ENCODE measurements at regions not wholly inside any gene's neighbourhood (a gene's known extent, or its start where the extent isn't known, plus 50 kb on each side); places are given as distances from the start of the nearest gene placed in this dataset.

DNA sequence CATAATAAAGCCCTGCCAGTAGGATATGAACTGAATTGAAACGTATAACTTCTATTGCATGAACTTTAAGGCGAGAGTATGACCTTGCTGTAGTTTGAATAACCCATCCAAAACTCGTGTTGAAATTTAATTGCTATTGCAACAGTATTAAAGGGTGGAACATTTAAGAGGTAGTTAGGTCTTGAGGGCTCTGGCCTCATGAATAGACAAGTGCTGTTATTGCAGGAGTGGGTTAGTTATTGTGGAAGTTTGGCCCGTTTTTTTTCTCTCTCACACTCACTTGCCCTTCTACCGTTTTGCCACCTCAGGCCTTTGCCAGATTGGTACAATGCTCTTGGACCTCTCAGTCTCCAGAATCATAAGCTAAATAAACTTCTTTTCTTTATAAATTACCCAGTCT is 473.7 kb upstream of the SYT1 start:
- DNase-seq (ENCODE audit: low spot score): no peak
- Mint-ChIP-seq H3K27me3 (ENCODE audit: low read depth) (peaks cover 14% of the 10 kb centered on the region), H3K36me3 (ENCODE audit: low read depth) (no peaks in the 10 kb centered on the region), H3K27ac (ENCODE audit: unreplicated experiment) (no peak overlapping the region), H3K9me3 (ENCODE audit: low read depth) (no peaks in the 10 kb centered on the region), H3K4me1 (ENCODE audit: low read depth) (no peaks in the 10 kb centered on the region), H3K4me3 (ENCODE audit: unreplicated experiment) (no peak overlapping the region)
- TF ChIP-seq, protein P1, sequence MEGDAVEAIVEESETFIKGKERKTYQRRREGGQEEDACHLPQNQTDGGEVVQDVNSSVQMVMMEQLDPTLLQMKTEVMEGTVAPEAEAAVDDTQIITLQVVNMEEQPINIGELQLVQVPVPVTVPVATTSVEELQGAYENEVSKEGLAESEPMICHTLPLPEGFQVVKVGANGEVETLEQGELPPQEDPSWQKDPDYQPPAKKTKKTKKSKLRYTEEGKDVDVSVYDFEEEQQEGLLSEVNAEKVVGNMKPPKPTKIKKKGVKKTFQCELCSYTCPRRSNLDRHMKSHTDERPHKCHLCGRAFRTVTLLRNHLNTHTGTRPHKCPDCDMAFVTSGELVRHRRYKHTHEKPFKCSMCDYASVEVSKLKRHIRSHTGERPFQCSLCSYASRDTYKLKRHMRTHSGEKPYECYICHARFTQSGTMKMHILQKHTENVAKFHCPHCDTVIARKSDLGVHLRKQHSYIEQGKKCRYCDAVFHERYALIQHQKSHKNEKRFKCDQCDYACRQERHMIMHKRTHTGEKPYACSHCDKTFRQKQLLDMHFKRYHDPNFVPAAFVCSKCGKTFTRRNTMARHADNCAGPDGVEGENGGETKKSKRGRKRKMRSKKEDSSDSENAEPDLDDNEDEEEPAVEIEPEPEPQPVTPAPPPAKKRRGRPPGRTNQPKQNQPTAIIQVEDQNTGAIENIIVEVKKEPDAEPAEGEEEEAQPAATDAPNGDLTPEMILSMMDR (IDR thresholded peaks at IDR 0.05): no peak

DNA sequence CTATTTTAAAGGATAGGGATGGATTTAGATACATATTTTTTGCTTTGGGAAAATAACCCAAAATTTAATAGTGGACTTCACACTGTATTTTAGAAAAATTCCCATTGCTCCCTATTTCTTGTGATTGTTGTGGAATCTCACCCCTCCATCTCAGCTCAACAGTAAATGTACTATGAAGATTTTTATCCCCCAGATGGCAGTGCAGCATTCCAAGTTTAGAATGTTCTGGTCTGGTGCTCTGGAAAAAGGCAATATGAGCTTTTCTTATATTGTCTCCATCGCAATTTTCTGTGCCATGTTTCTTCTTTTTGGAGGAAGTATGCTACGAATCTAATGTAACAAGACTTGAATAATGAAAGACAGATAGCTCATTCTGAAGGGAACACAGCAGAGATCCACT is 471.7 kb upstream of the SYT1 start:
- Mint-ChIP-seq H3K27ac (ENCODE audit: unreplicated experiment) (no peak overlapping the region), H3K27me3 (ENCODE audit: low read depth) (peaks cover 26% of the 10 kb centered on the region)

DNA sequence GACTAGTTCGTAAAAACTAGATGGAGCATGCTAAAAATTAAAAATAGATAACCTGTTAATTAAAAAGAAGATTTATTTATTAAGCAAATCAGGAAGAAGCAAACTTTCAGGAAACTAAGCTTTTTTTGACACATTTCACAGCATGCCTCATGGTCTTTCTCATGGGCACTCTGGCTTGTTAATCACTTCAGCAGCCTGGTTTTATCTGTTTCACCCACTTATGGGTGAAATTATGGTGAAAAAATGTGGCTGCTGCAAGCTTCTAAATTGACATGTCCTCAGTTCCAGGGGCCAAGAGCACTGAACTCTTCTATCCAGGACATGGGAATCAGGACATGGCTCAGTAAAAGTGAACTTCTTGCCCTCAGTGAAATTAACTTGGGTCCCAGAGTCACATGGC is 468.6 kb upstream of the SYT1 start:
- no peak overlapping the region for H3K27ac Mint-ChIP-seq (ENCODE audit: unreplicated experiment)
- no peak for DNase-seq (ENCODE audit: low spot score)
- no peak overlapping the region for H3K4me3 Mint-ChIP-seq (ENCODE audit: unreplicated experiment)
- no peaks in the 10 kb centered on the region for H3K9me3 Mint-ChIP-seq (ENCODE audit: low read depth)
- TF ChIP-seq, protein P1 (IDR thresholded peaks at IDR 0.05): no peak
- H3K36me3 Mint-ChIP-seq (ENCODE audit: low read depth): no peaks in the 10 kb centered on the region
- peaks cover 33% of the 10 kb centered on the region for H3K27me3 Mint-ChIP-seq (ENCODE audit: low read depth)
- H3K4me1 Mint-ChIP-seq (ENCODE audit: low read depth): no peaks in the 10 kb centered on the region

More for the DNA sequence above, 471.7 kb upstream of the SYT1 start:
- TF ChIP-seq, protein P1 (IDR thresholded peaks at IDR 0.05): peak; percentile 64
- no peaks in the 10 kb centered on the region for H3K9me3 Mint-ChIP-seq (ENCODE audit: low read depth)
- no peaks in the 10 kb centered on the region for H3K36me3 Mint-ChIP-seq (ENCODE audit: low read depth)
- no peaks in the 10 kb centered on the region for H3K4me1 Mint-ChIP-seq (ENCODE audit: low read depth)
- no peak overlapping the region for H3K4me3 Mint-ChIP-seq (ENCODE audit: unreplicated experiment)
- no peak for DNase-seq (ENCODE audit: low spot score)

DNA sequence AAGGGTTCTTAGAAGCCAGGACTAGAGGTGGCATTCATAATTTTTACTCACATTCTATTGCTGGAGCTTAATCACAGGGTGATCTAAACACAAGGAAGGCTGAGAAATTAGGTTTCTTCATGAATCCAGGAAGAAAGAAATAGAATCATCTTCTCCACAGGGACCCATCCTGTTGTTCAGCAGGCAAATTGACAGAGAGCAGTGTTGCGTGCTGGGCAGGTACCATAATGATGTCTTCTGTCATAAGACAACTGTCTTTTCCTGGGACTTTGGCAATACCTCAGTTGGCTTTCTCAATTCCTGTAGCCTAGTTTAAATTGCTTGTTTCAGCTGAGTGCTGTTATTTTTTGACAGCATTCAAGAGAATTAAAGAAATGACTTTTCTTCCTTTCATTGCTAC is 468.0 kb upstream of the SYT1 start:
- no peak overlapping the region for H3K27ac Mint-ChIP-seq (ENCODE audit: unreplicated experiment)
- H3K9me3 Mint-ChIP-seq (ENCODE audit: low read depth): no peaks in the 10 kb centered on the region
- H3K4me1 Mint-ChIP-seq (ENCODE audit: low read depth): no peaks in the 10 kb centered on the region
- H3K36me3 Mint-ChIP-seq (ENCODE audit: low read depth): no peaks in the 10 kb centered on the region
- DNase-seq (ENCODE audit: low spot score): no peak
- no peak overlapping the region for H3K4me3 Mint-ChIP-seq (ENCODE audit: unreplicated experiment)
- peaks cover 33% of the 10 kb centered on the region for H3K27me3 Mint-ChIP-seq (ENCODE audit: low read depth)
- TF ChIP-seq, protein P1 (IDR thresholded peaks at IDR 0.05): no peak

DNA sequence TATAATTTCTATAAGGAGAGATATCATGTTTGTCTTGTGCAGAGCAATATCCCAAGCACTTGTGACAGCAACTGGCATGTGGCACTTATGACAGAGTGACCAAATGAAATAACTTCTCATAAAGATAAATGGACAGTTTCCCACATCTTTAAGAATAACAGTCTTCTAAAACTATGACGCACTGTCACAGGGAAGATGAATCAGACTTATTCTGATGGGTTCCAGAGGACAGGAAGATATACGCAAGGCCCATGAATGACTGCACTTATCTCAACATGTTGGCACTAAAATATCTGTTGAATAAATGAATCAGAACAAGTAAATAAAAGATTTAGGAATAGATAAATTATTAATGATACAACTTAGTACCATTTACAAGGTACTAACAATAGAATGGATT is 465.8 kb upstream of the SYT1 start:
- H3K4me3 Mint-ChIP-seq (ENCODE audit: unreplicated experiment): no peak overlapping the region
- H3K9me3 Mint-ChIP-seq (ENCODE audit: low read depth): no peaks in the 10 kb centered on the region
- H3K27ac Mint-ChIP-seq (ENCODE audit: unreplicated experiment): no peak overlapping the region

More for the DNA sequence above, 465.8 kb upstream of the SYT1 start:
- Mint-ChIP-seq H3K36me3 (ENCODE audit: low read depth) (no peaks in the 10 kb centered on the region), H3K4me1 (ENCODE audit: low read depth) (peaks cover 13% of the 10 kb centered on the region), H3K27me3 (ENCODE audit: low read depth) (peaks cover 30% of the 10 kb centered on the region)
- DNase-seq (ENCODE audit: low spot score): no peak
- TF ChIP-seq, protein P1 (IDR thresholded peaks at IDR 0.05): no peak

All from chondrocyte (in vitro differentiated cells).